Osteocyte (in vitro differentiated cells): ENCODE measurements at regions not wholly inside any gene's neighbourhood (a gene's known extent, or its start where the extent isn't known, plus 50 kb on each side); places are given as distances from the start of the nearest gene placed in this dataset.
A peak's percentile ranks its signal among the peaks of the same experiment; 100 is the strongest.
"Not testable (repeated sequence)": the region's sequence is repeated elsewhere in the genome, so short reads cannot be mapped to it uniquely, and the experiment has no call there.

Source experiments
- DNase-seq: peaks from one replicate; pipeline ENCODE4 v3.0.0; 2021; ENCODE audit warnings: mixed read lengths; ENCODE audit not compliant: unreplicated experiment; ENCODE audit errors: extremely low spot score
- H3K27ac Mint-ChIP-seq: one replicate; pipeline ENCODE4 v1.8.0; 2021; ENCODE audit warnings: mild to moderate bottlenecking, mixed read lengths; ENCODE audit not compliant: unreplicated experiment
- H3K27me3 Mint-ChIP-seq: one replicate; pipeline ENCODE4 v1.8.0; 2021; ENCODE audit warnings: mixed read lengths; ENCODE audit not compliant: unreplicated experiment
- H3K36me3 Mint-ChIP-seq: one replicate; pipeline ENCODE4 v1.8.0; 2021; ENCODE audit warnings: mixed read lengths; ENCODE audit not compliant: unreplicated experiment
- H3K4me1 Mint-ChIP-seq: one replicate; pipeline ENCODE4 v1.8.0; 2021; ENCODE audit warnings: mixed read lengths; ENCODE audit not compliant: unreplicated experiment
- H3K4me3 Mint-ChIP-seq: one replicate; pipeline ENCODE4 v1.8.0; 2021; ENCODE audit warnings: mild to moderate bottlenecking, moderate library complexity, mixed read lengths; ENCODE audit not compliant: unreplicated experiment
- H3K9me3 Mint-ChIP-seq: one replicate; pipeline ENCODE4 v1.8.0; 2021; ENCODE audit warnings: mixed read lengths; ENCODE audit not compliant: unreplicated experiment
- TF ChIP-seq, protein P1 (sequence below): fragments of 200-600 bp; sonication (generic); IDR thresholded peaks from 2 replicates; pipeline ENCODE4 v1.5.0; 2021; ENCODE audit warnings: antibody characterized with exemption, mild to moderate bottlenecking, moderate library complexity

DNA sequence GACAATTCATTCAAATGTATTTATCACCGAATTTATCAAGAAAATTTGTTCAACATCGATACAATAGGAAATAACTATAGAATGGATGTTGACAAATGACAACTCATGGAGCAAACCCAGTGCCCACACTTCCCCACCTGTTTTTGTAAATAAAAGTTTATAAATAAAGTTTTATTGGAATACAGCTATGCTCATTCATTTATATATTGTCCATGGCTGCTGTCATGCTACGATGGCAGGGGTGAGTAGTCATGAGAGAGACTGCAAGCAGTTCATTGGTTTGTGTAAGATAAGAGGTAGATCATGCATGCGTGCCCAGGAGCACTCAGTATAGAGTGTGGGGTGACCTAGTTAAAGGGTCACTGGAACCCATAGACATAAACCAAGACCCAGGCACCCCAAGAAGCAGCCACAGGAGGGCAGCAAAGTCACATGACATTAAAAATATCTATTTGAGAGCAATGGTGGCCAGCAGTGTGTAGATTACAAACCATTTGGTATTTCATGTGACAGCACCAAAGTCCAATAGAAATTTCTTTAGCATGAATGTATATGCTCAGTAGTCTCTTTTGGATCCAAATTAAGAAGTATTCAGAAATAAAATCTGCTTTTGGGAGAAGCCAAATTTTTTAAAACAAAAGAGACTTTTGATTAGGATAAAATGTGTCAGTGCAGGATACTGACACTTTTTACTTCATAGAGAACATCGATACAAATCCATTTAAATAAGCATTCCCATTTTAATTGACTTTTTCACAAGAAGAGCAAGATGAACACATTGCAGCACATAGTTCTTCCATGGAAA lies 794.8 kb downstream of the MCTP2 start:
- no peak overlapping the region for H3K27ac Mint-ChIP-seq
- no peak overlapping the region for H3K4me3 Mint-ChIP-seq
- DNase-seq: no peak
- TF ChIP-seq, protein P1, sequence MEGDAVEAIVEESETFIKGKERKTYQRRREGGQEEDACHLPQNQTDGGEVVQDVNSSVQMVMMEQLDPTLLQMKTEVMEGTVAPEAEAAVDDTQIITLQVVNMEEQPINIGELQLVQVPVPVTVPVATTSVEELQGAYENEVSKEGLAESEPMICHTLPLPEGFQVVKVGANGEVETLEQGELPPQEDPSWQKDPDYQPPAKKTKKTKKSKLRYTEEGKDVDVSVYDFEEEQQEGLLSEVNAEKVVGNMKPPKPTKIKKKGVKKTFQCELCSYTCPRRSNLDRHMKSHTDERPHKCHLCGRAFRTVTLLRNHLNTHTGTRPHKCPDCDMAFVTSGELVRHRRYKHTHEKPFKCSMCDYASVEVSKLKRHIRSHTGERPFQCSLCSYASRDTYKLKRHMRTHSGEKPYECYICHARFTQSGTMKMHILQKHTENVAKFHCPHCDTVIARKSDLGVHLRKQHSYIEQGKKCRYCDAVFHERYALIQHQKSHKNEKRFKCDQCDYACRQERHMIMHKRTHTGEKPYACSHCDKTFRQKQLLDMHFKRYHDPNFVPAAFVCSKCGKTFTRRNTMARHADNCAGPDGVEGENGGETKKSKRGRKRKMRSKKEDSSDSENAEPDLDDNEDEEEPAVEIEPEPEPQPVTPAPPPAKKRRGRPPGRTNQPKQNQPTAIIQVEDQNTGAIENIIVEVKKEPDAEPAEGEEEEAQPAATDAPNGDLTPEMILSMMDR: peak; percentile 70
- peaks cover 7% of the 10 kb centered on the region for H3K9me3 Mint-ChIP-seq
- H3K4me1 Mint-ChIP-seq: no peaks in the 10 kb centered on the region
- no peaks in the 10 kb centered on the region for H3K27me3 Mint-ChIP-seq
- no peaks in the 10 kb centered on the region for H3K36me3 Mint-ChIP-seq

DNA sequence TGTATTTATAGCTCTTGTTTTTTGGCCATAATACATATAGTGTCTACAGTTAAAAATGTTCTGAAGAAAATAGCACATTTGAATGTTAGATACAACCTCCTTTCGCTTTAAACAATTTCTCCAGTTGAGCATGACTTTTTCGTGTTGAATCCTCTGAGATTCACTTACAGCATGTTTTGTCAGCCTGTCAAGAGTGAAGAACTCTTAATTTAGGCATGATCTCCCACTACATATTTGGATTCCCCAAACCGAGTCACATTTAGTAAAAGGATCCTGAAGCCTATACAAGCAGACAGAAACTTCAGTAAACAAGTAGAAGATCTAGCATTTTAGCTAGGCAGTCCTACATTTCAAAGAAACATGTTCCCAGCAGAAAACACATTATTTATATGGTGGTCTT lies 796.6 kb downstream of the MCTP2 start:
- no peak for DNase-seq
- Mint-ChIP-seq H3K27me3 (no peaks in the 10 kb centered on the region), H3K9me3 (peaks cover 12% of the 10 kb centered on the region), H3K4me3 (no peak overlapping the region), H3K4me1 (no peaks in the 10 kb centered on the region), H3K27ac (no peak overlapping the region), H3K36me3 (no peaks in the 10 kb centered on the region)
- TF ChIP-seq, protein P1: no peak

DNA sequence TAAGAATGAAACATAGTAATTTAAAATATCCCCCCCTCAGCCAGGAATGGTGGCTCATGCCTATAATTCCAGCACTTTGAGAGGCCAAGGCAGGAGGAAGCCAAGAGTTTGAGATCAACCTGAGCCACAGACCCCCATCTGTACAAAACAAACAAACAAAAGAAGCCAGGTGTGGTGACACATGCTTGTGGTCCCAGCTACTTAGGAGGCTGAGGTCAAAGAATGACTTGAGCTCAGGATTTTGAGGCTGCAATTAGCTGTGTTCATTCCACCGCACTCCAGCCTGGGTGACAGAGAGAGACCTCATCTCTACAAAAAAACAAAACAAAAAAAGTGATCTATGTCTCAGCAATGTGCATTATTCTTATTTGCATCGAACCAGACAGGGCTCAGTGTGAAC lies 800.8 kb downstream of the MCTP2 start:
- no peaks in the 10 kb centered on the region for H3K27me3 Mint-ChIP-seq
- H3K4me3 Mint-ChIP-seq: no peak overlapping the region
- H3K9me3 Mint-ChIP-seq: peaks cover 12% of the 10 kb centered on the region
- TF ChIP-seq, protein P1: no peak
- no peak for DNase-seq
- no peaks in the 10 kb centered on the region for H3K36me3 Mint-ChIP-seq
- no peak overlapping the region for H3K27ac Mint-ChIP-seq
- H3K4me1 Mint-ChIP-seq: no peaks in the 10 kb centered on the region

DNA sequence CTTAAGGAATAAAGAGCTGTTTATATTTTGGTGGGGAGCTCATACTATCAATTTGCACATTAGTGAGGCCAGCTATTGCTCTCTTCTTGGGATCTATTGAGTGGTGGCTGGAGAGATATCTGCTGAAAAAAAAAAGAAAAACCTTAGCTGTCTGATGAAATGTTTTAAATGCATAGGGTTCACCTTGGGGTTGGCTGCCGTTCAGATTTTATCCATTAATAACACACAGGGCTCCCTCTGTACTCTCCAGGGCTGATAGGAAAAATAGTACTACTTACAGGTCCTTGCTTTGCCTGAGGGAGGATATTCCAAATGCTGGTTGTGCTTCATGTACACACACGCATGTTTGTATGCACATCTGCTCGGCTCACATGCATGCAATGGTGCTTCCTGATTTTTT lies 803.7 kb downstream of the MCTP2 start:
- Mint-ChIP-seq H3K27me3 (no peaks in the 10 kb centered on the region), H3K27ac (no peak overlapping the region), H3K4me1 (no peaks in the 10 kb centered on the region), H3K4me3 (no peak overlapping the region), H3K36me3 (no peaks in the 10 kb centered on the region), H3K9me3 (peaks cover 16% of the 10 kb centered on the region)
- TF ChIP-seq, protein P1: no peak
- DNase-seq: no peak

DNA sequence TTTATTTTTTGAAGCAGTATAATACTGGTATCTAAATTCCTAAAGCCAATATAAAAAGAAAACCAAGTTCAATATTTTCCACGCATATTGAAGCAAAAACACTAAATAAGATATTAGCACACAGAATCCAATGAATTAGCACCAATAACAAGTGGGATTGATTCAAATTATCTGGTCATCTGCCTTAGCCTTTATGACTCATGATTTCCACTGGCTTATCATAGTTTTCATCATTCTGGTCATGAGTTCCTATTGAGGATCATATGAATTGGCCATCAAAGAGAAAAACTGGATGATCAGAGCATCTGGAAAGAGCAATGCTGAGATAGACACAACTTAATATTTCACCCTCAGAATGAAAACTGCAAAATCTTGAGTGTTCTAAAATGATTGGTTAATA lies 809.9 kb downstream of the MCTP2 start:
- TF ChIP-seq, protein P1: no peak
- no peak for DNase-seq
- Mint-ChIP-seq H3K27me3 (no peaks in the 10 kb centered on the region), H3K4me3 (no peak overlapping the region), H3K9me3 (peaks cover 4% of the 10 kb centered on the region), H3K4me1 (peaks cover 1% of the 10 kb centered on the region), H3K27ac (no peak overlapping the region), H3K36me3 (no peaks in the 10 kb centered on the region)

DNA sequence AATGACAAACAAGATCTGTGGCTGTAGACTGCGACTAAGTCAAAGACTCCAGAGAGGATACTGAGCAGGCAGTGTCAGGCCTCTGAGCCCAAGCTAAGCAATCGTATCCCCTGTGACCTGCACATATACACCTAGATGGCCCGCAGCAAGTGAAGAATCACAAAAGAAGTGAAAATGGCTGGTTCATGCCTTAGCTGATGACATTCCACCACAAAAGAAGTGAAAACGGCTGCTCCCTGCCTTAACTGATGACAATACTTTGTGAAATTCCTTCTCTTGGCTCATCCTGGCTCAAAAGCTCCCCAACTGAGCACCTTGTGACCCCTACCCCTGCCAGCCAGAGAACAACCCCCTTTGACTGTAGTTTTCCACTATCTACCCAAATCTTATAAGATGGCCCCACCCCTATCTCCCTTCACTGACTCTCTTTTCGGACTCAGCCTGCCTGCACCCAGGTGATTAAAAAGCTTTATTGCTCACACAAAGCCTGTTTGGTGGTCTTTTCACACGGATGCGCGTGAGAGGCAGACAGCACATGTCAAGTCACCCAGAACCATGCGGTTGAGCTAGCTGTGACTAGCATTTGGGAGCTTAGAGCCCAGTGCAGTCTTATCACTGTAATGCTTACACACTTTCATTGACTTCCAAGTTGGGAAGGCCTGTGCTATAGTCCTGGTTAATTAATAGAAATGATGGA lies 812.0 kb downstream of the MCTP2 start:
- H3K36me3 Mint-ChIP-seq, DNase-seq, H3K4me3 Mint-ChIP-seq, H3K27ac Mint-ChIP-seq, H3K27me3 Mint-ChIP-seq, H3K4me1 Mint-ChIP-seq: not testable (repeated sequence)
- H3K9me3 Mint-ChIP-seq: peaks cover 12% of the 10 kb centered on the region
